IMR-90 (cell line): ENCODE measurements at regions not wholly inside any gene's neighbourhood (a gene's known extent, or its start where the extent isn't known, plus 50 kb on each side); places are given as distances from the start of the nearest gene placed in this dataset.

Experiments
- ATAC-seq: fragments of 200-7000 bp; cut with Tn5 transposase; 2 replicates; pipeline ENCODE4 v1.9.1; 2020; ENCODE audit warnings: low read depth, mild to moderate bottlenecking, moderate library complexity
- BruUV-seq: library from RNA; stranded (reverse); fragments of 400-500 nt; replicated peaks from 2 replicates; lab custom pipeline; 2021; lab: Mats Ljungman, UMichigan
- CTCF ChIA-PET: fragments of 300-600 bp; formaldehyde crosslinking; extraction: SDS; loops from one replicate; lab custom pipeline; 2021; ENCODE audit warnings: antibody characterized with exemption; lab: Yijun Ruan, JAX
- POLR2A ChIA-PET: fragments of 300-600 bp; sonication (Branson Sonifier 250); formaldehyde crosslinking; loops from one replicate; lab custom pipeline; 2022; ENCODE audit warnings: antibody characterized with exemption; ENCODE audit not compliant: unreplicated experiment; lab: Charles Lee
- DNase-seq: peaks from one replicate; pipeline ENCODE4 v3.0.0; 2013
- H2AFZ ChIP-seq: replicated peaks from 2 replicates; pipeline ENCODE3; 2013; ENCODE audit warnings: low read length, mild to moderate bottlenecking; ENCODE audit not compliant: poor library complexity
- H2AK5ac ChIP-seq: 2 replicates; pipeline ENCODE4 v1.6.1; 2013; ENCODE audit warnings: low read depth, low read length, inconsistent platforms
- H2AK9ac ChIP-seq: replicated peaks from 2 replicates; pipeline ENCODE3; 2013; ENCODE audit warnings: mild to moderate bottlenecking, low read depth, low read length, moderate library complexity; ENCODE audit not compliant: poor library complexity
- H2BK120ac ChIP-seq: 2 replicates; pipeline ENCODE4 v1.6.1; 2013; ENCODE audit warnings: low read depth, low read length, inconsistent platforms
- H2BK15ac ChIP-seq: 3 replicates; pipeline ENCODE4 v1.6.1; 2013; ENCODE audit warnings: low read depth, low read length, inconsistent platforms
- H2BK20ac ChIP-seq: 2 replicates; pipeline ENCODE4 v1.6.1; 2013; ENCODE audit warnings: low read depth, mild to moderate bottlenecking, inconsistent platforms, low read length, moderate library complexity
- H2BK5ac ChIP-seq: 2 replicates; pipeline ENCODE4 v1.6.1; 2013; ENCODE audit warnings: mild to moderate bottlenecking, low read depth, low read length, inconsistent platforms; ENCODE audit not compliant: poor library complexity, severe bottlenecking
- H3K14ac ChIP-seq: replicated peaks from 2 replicates; pipeline ENCODE4 v1.6.1; 2013; ENCODE audit warnings: low read depth, low read length, inconsistent platforms
- H3K18ac ChIP-seq: 2 replicates; pipeline ENCODE4 v1.6.1; 2013; ENCODE audit warnings: low read depth, low read length, control low read depth
- H3K23ac ChIP-seq: 2 replicates; pipeline ENCODE4 v1.6.1; 2013; ENCODE audit warnings: low read depth, low read length, inconsistent platforms
- H3K27ac ChIP-seq: 2 replicates; pipeline ENCODE4 v1.5.1; 2013; ENCODE audit warnings: mild to moderate bottlenecking, control low read depth, low read length; ENCODE audit not compliant: insufficient read depth
- H3K27me3 ChIP-seq: 2 replicates; pipeline ENCODE4 v1.6.1; 2013; ENCODE audit warnings: low read length; ENCODE audit not compliant: control insufficient read depth, insufficient read depth
- H3K36me3 ChIP-seq: 2 replicates; pipeline ENCODE4 v1.6.1; 2013; ENCODE audit warnings: low read length, mixed read lengths; ENCODE audit not compliant: control insufficient read depth, insufficient read depth
- H3K4ac ChIP-seq: 2 replicates; pipeline ENCODE4 v1.6.1; 2013; ENCODE audit warnings: low read depth, low read length, inconsistent platforms
- H3K4me1 ChIP-seq: 2 replicates; pipeline ENCODE4 v1.6.1; 2013; ENCODE audit warnings: low read length, mixed read lengths; ENCODE audit not compliant: control insufficient read depth, insufficient read depth
- H3K4me2 ChIP-seq: 2 replicates; pipeline ENCODE4 v1.6.1; 2013; ENCODE audit warnings: low read depth, mild to moderate bottlenecking, control low read depth, low read length, moderate library complexity
- H3K4me3 ChIP-seq: 2 replicates; pipeline ENCODE4 v1.5.1; 2013; ENCODE audit warnings: low read depth, mild to moderate bottlenecking, control low read depth, low read length, moderate library complexity; ENCODE audit not compliant: insufficient read depth
- H3K56ac ChIP-seq: 2 replicates; pipeline ENCODE4 v1.6.1; 2013; ENCODE audit warnings: low read length, inconsistent platforms; ENCODE audit not compliant: insufficient read depth; ENCODE audit errors: extremely low read depth
- H3K79me1 ChIP-seq, 2 experiments: 2 replicates each; pipeline ENCODE4 v1.6.1; 2013; ENCODE audit warnings: low read length in 2 of 2, inconsistent platforms in 1 of 2, low read depth in 1 of 2
- H3K9ac ChIP-seq: 2 replicates; pipeline ENCODE4 v1.6.1; 2013; ENCODE audit warnings: low read depth, low read length, control low read depth
- H3K9me1 ChIP-seq: 2 replicates; pipeline ENCODE4 v1.6.1; 2013; ENCODE audit warnings: low read length, inconsistent platforms; ENCODE audit not compliant: insufficient read depth
- H3K9me3 ChIP-seq: 2 replicates; pipeline ENCODE4 v1.6.1; 2013; ENCODE audit warnings: low read length; ENCODE audit not compliant: control insufficient read depth, insufficient read depth
- H4K20me1 ChIP-seq: 2 replicates; pipeline ENCODE4 v1.6.1; 2013; ENCODE audit warnings: low read length, inconsistent platforms; ENCODE audit not compliant: insufficient read depth
- H4K5ac ChIP-seq: 2 replicates; pipeline ENCODE4 v1.6.1; 2013; ENCODE audit warnings: mild to moderate bottlenecking, low read depth, low read length, control low read depth
- H4K8ac ChIP-seq, 2 experiments: 2 replicates each; pipeline ENCODE4 v1.6.1; 2013; ENCODE audit warnings: low read depth in 2 of 2, low read length in 2 of 2, control low read depth in 1 of 2, inconsistent platforms in 1 of 2
- H4K91ac ChIP-seq: 2 replicates; pipeline ENCODE4 v1.6.1; 2013; ENCODE audit warnings: low read depth, low read length, inconsistent platforms; ENCODE audit not compliant: insufficient read depth
- BHLHE40 ChIP-seq: fragments of 150-350 bp; IDR thresholded peaks from 2 replicates; pipeline ENCODE4 v1.6.1; 2016; ENCODE audit warnings: mild to moderate bottlenecking, low read depth, low read length
- CEBPB ChIP-seq: IDR thresholded peaks from 2 replicates; pipeline ENCODE4 v1.6.1; 2012; ENCODE audit warnings: low read depth, low read length, improper control_type of control experiment
- CHD1 ChIP-seq: IDR thresholded peaks from 2 replicates; pipeline ENCODE4 v1.6.1; 2012; ENCODE audit warnings: low read depth, low read length, improper control_type of control experiment
- CTCF ChIP-seq: conservative IDR thresholded peaks from 2 replicates; pipeline ENCODE4 v1.5.1; 2012; ENCODE audit warnings: mild to moderate bottlenecking, low read depth, low read length, improper control_type of control experiment
- ELK1 ChIP-seq: fragments of 150-350 bp; IDR thresholded peaks from 2 replicates; pipeline ENCODE4 v1.6.1; 2016; ENCODE audit warnings: low read depth, mild to moderate bottlenecking, low read length, moderate library complexity, borderline replicate concordance
- FOS ChIP-seq: fragments of 150-350 bp; IDR thresholded peaks from 2 replicates; pipeline ENCODE4 v1.6.1; 2016; ENCODE audit warnings: low read depth, low read length
- MAFK ChIP-seq: IDR thresholded peaks from 2 replicates; pipeline ENCODE4 v1.6.1; 2012; ENCODE audit warnings: low read depth, low read length, improper control_type of control experiment
- MAZ ChIP-seq: IDR thresholded peaks from 2 replicates; pipeline ENCODE4 v1.6.1; 2012; ENCODE audit warnings: low read depth, mild to moderate bottlenecking, low read length, improper control_type of control experiment, moderate library complexity, borderline replicate concordance
- MXI1 ChIP-seq: IDR thresholded peaks from 2 replicates; pipeline ENCODE4 v1.6.1; 2012; ENCODE audit warnings: low read depth, mild to moderate bottlenecking, low read length, moderate library complexity, borderline replicate concordance
- NFE2L2 ChIP-seq: fragments of 150-350 bp; IDR thresholded peaks from 2 replicates; pipeline ENCODE4 v1.6.1; 2016; ENCODE audit warnings: low read depth, mild to moderate bottlenecking, low read length
- POLR2A ChIP-seq: IDR thresholded peaks from 2 replicates; pipeline ENCODE4 v1.6.1; 2012; ENCODE audit warnings: mild to moderate bottlenecking, low read depth, low read length
- RAD21 ChIP-seq: IDR thresholded peaks from 2 replicates; pipeline ENCODE4 v1.6.1; 2012; ENCODE audit warnings: low read length, improper control_type of control experiment
- RCOR1 ChIP-seq: IDR thresholded peaks from 2 replicates; pipeline ENCODE4 v1.6.1; 2012; ENCODE audit warnings: mild to moderate bottlenecking, low read length, improper control_type of control experiment; ENCODE audit not compliant: insufficient replicate concordance
- RFX5 ChIP-seq: IDR thresholded peaks from 2 replicates; pipeline ENCODE4 v1.8.0; 2012; ENCODE audit warnings: low read depth, mild to moderate bottlenecking, low read length, moderate library complexity
- SMC3 ChIP-seq: fragments of 150-350 bp; IDR thresholded peaks from 2 replicates; pipeline ENCODE4 v1.6.1; 2016; ENCODE audit warnings: low read depth, mild to moderate bottlenecking, antibody characterized with exemption, low read length, moderate library complexity
- USF2 ChIP-seq: fragments of 150-350 bp; IDR thresholded peaks from 2 replicates; pipeline ENCODE4 v1.6.1; 2017; ENCODE audit warnings: mild to moderate bottlenecking, antibody characterized with exemption, low read length, low read depth
- WGBS, 2 experiments: methylation state at CpG; one replicate each; pipeline versions ENCODE4 v1.1.5 to v1.1.7; 2013; ENCODE audit warnings: missing lambda C conversion rate in 2 of 2; ENCODE audit not compliant: insufficient read length in 1 of 2; ENCODE audit errors: extremely low coverage in 2 of 2; 5-methylcytosine and 5-hydroxymethylcytosine counted together
- dilution Hi-C: fragments of 300-500 bp; cut with HindIII; formaldehyde crosslinking; loops from one replicate; pipeline ENCODE4 v1.14.3; 2018; ENCODE audit warnings: low sequenced_read_pairs; ENCODE audit not compliant: unreplicated experiment
- in situ Hi-C: fragments of 300-500 bp; cut with MboI; formaldehyde crosslinking; loops from 3 replicates; pipeline ENCODE4 v1.14.3; 2019; ENCODE audit warnings: low sequenced_read_pairs, inconsistent platforms, mixed read lengths
- intact Hi-C: fragments of 100-400 bp; cut with micrococcal nuclease; formaldehyde crosslinking; loops from 2 replicates; pipeline ENCODE4 v1.10.0; 2022

GRCh38 chr7:1372671-1373379 is 86.4 kb downstream of the MICALL2 start:
- Histone ChIP-seq H2AK9ac (no peak overlapping the region), H4K91ac (no peak overlapping the region), H3K18ac (no peak overlapping the region), H3K23ac (no peak overlapping the region), H3K4me3 (no peak overlapping the region), H2BK120ac (no peak overlapping the region), H3K9me1 (no peaks in the 10 kb centered on the region), H3K9me3 (no peaks in the 10 kb centered on the region), H3K9ac (no peak overlapping the region), H2AFZ (no peak overlapping the region), H3K4me2 (no peak overlapping the region), H2BK20ac (no peak overlapping the region), H2BK5ac (no peak overlapping the region), H4K20me1 (no peaks in the 10 kb centered on the region; the same call in 1 of the 2 replicates), H4K8ac (no peak overlapping the region), H3K27ac (no peak overlapping the region), H3K4me1 (no peaks in the 10 kb centered on the region), H3K4ac (no peak overlapping the region), H3K36me3 (no peaks in the 10 kb centered on the region), H2BK15ac (no peak overlapping the region), H3K14ac (no peak overlapping the region), H3K27me3 (peaks cover 71% of the 10 kb centered on the region), H3K56ac (no peak overlapping the region), H2AK5ac (no peak overlapping the region), H3K79me1 (no peaks in the 10 kb centered on the region), H4K5ac (no peak overlapping the region)
- ChIA-PET CTCF (no interaction called here), POLR2A (no interaction called here)
- intact Hi-C loops (no loop called here), dilution Hi-C loops (no loop called here), in situ Hi-C loops (no loop called here)
- DNase-seq (no peak), ATAC-seq (no peak)
- 42% methylated on average over 9 of the region's 23 CpGs; no CpG with 5 or more reads in 1 of the 2 experiments for WGBS, 2 experiments
- TF ChIP-seq RAD21 (no peak), MAFK (no peak), FOS (no peak), SMC3 (no peak), CEBPB (no peak), ELK1 (no peak), POLR2A (no peak), BHLHE40 (no peak), USF2 (no peak), RCOR1 (no peak), MAZ (no peak), RFX5 (no peak), CHD1 (no peak), NFE2L2 (no peak), MXI1 (no peak), CTCF (no peak)
- no TSS peak for BruUV-seq
